Nephron progenitor cell (in vitro differentiated cells): ENCODE measurements at regions not wholly inside any gene's neighbourhood (a gene's known extent, or its start where the extent isn't known, plus 50 kb on each side); places are given as distances from the start of the nearest gene placed in this dataset.

Source experiments
- DNase-seq: peaks from one replicate; pipeline ENCODE4 v3.0.0; 2021
- H3K27ac Mint-ChIP-seq: 2 replicates; pipeline ENCODE4 v1.8.0; 2021; ENCODE audit warnings: mild to moderate bottlenecking, moderate library complexity, mixed read lengths
- H3K27me3 Mint-ChIP-seq: 2 replicates; pipeline ENCODE4 v1.8.0; 2021; ENCODE audit warnings: mild to moderate bottlenecking, low read depth, mixed read lengths; ENCODE audit not compliant: poor library complexity
- H3K36me3 Mint-ChIP-seq: 2 replicates; pipeline ENCODE4 v1.8.0; 2021; ENCODE audit warnings: low read depth, mixed read lengths
- H3K4me1 Mint-ChIP-seq: 2 replicates; pipeline ENCODE4 v1.8.0; 2021; ENCODE audit warnings: mixed read lengths
- H3K4me3 Mint-ChIP-seq: 2 replicates; pipeline ENCODE4 v1.8.0; 2021; ENCODE audit warnings: mild to moderate bottlenecking, moderate library complexity, mixed read lengths
- H3K9me3 Mint-ChIP-seq: 2 replicates; pipeline ENCODE4 v1.8.0; 2021; ENCODE audit warnings: mild to moderate bottlenecking, moderate library complexity, mixed read lengths
- TF ChIP-seq, protein P1 (sequence below): fragments of 200-600 bp; sonication (generic); IDR thresholded peaks from 2 replicates; pipeline ENCODE4 v1.5.0; 2021; ENCODE audit warnings: antibody characterized with exemption

DNA sequence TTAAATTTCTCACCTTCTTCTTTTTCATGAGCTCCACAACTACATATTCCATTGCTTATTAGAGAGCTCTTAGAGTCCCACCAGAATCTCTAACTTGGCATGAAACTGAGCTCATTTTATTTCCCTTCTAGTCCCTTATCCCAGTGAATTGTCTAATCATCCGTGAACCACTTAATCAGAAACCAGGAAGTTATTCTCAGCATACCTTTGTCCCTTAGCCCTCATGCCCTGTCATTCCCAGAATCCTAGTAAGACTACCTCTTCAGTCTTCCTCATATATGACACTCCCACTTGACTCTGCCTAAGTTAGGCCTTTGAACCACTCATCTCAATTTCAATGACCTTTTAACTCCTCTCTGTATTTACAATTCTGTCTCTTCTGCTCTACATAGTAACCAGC lies 93.0 kb upstream of the PAPPA start:
- Mint-ChIP-seq H3K27ac (no peak overlapping the region), H3K9me3 (no peaks in the 10 kb centered on the region), H3K36me3 (no peaks in the 10 kb centered on the region), H3K4me1 (no peaks in the 10 kb centered on the region), H3K27me3 (no peaks in the 10 kb centered on the region), H3K4me3 (no peak overlapping the region)
- no peak for DNase-seq
- TF ChIP-seq, protein P1, sequence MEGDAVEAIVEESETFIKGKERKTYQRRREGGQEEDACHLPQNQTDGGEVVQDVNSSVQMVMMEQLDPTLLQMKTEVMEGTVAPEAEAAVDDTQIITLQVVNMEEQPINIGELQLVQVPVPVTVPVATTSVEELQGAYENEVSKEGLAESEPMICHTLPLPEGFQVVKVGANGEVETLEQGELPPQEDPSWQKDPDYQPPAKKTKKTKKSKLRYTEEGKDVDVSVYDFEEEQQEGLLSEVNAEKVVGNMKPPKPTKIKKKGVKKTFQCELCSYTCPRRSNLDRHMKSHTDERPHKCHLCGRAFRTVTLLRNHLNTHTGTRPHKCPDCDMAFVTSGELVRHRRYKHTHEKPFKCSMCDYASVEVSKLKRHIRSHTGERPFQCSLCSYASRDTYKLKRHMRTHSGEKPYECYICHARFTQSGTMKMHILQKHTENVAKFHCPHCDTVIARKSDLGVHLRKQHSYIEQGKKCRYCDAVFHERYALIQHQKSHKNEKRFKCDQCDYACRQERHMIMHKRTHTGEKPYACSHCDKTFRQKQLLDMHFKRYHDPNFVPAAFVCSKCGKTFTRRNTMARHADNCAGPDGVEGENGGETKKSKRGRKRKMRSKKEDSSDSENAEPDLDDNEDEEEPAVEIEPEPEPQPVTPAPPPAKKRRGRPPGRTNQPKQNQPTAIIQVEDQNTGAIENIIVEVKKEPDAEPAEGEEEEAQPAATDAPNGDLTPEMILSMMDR, result no peak

DNA sequence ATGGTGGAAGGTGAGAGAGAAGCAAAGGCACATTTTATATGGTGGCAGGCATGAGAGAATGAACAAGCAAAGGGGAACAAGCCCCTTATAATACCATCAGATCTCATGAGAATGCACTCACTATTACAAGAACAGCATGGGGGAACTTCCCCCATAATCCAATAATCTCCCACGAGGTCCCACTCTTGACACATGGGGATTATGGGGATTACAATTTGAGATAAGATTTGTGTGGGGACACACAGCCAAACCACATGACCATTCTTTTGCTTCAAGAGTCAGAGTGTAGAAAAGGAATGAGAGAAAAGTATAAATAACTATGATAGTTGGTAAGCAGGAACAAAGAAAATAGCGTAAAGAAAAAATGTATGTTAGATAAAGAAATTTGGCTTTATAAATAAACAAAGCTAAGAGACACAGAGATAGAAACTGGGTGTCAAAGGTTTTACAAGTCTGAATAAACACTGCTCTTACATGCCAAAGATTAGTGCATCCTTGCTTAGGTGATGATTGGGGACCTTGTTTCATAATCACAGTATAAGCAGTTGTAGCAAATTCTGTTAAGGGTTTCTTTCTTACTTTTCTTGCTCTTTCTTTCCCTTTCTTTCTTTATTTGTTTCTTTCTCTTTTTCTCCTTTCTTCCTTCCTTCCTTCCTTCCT lies 91.9 kb upstream of the PAPPA start:
- Mint-ChIP-seq H3K27me3 (no peaks in the 10 kb centered on the region), H3K4me1 (no peaks in the 10 kb centered on the region)

DNA sequence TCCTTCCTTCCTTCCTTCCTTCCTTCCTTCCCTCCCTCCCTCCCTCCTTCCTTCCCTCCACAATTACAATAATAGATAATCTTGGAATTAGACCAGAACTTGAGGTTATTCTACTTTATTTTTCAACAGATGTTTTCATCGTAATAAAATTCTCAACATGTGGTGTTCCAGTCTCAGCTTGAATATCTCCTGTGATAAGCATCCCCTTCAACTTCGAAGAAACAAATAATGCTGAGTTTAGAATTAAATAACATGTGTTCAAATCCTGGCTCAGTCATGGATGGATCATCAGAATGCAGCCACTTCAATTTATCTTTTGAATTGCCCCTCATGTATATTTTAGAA lies 91.4 kb upstream of the PAPPA start:
- H3K4me3 Mint-ChIP-seq, result no peak overlapping the region
- H3K36me3 Mint-ChIP-seq, result no peaks in the 10 kb centered on the region

More for the DNA sequence above, 91.9 kb upstream of the PAPPA start:
- H3K9me3 Mint-ChIP-seq, result no peaks in the 10 kb centered on the region
- TF ChIP-seq, protein P1, result no peak
- DNase-seq, result no peak
- H3K27ac Mint-ChIP-seq, result no peak overlapping the region
- H3K4me3 Mint-ChIP-seq, result no peak overlapping the region
- H3K36me3 Mint-ChIP-seq, result no peaks in the 10 kb centered on the region

DNA sequence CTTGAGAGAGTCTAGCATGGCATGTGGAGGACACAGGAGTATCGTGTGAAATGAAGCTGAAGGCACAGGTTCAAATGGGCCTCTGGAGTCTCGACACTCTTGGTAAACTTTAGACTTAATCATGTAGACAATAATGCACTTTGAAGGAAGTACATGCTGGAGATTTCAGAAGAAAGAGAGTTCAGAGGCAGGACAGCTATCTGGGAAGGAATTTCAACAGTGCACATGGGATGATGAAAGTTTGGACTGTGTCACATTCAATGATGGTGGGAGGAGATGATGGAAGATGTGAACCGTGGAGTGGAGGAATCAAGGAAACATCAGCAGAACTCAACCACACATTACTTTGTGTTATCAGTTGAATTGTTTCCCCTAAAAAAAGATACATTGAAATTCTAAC lies 88.6 kb upstream of the PAPPA start:
- Mint-ChIP-seq H3K27ac (no peak overlapping the region), H3K4me1 (no peaks in the 10 kb centered on the region), H3K36me3 (no peaks in the 10 kb centered on the region), H3K4me3 (no peak overlapping the region), H3K9me3 (no peaks in the 10 kb centered on the region), H3K27me3 (no peaks in the 10 kb centered on the region)
- TF ChIP-seq, protein P1, result no peak
- DNase-seq, result no peak

More for the DNA sequence above, 91.4 kb upstream of the PAPPA start:
- TF ChIP-seq, protein P1, result no peak
- Mint-ChIP-seq H3K27me3 (no peaks in the 10 kb centered on the region), H3K4me1 (no peaks in the 10 kb centered on the region), H3K27ac (no peak overlapping the region), H3K9me3 (no peaks in the 10 kb centered on the region)
- no peak for DNase-seq

DNA sequence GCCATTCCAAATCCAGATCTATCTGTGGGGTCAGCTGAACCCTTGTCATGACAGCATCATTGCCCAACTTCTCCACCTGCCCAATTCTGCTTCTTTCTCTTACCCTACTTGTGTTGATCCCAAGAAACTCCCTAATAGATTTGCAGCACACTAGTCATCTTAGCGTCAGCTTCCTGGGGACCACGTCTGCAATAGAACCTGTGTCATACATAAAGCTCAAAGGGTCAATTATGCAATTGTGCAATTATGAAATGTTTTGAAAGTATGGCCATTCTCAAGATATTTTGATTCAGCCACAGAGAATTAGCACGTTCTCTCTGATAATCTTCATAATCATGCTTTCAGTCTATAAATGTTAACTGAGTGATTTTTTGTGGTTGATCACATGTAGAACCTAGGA lies 87.4 kb upstream of the PAPPA start:
- Mint-ChIP-seq H3K36me3 (no peaks in the 10 kb centered on the region), H3K4me1 (no peaks in the 10 kb centered on the region), H3K9me3 (no peaks in the 10 kb centered on the region)

DNA sequence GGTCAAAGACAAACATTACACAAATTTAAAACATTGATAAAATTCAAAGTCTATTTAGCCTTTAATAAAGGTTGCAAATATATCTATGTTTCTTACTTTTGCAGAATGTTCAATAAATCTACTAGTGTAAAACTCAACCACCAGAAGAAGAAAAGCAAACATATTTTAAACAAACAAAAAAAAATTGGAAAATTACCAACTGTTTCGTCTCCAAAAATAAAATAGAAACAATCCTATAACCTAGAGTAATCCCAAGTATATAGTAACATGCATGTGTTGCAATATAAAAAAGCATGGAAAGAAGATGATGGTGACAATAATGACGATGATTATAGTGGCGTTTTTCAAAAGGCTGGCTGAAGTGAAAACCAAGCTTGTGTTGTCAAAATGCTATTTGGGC lies 86.0 kb upstream of the PAPPA start:
- H3K4me1 Mint-ChIP-seq, result no peaks in the 10 kb centered on the region
- H3K4me3 Mint-ChIP-seq, result no peak overlapping the region
- H3K9me3 Mint-ChIP-seq, result no peaks in the 10 kb centered on the region
- TF ChIP-seq, protein P1, result no peak
- no peaks in the 10 kb centered on the region for H3K27me3 Mint-ChIP-seq
- DNase-seq, result no peak
- no peak overlapping the region for H3K27ac Mint-ChIP-seq
- no peaks in the 10 kb centered on the region for H3K36me3 Mint-ChIP-seq

More for the DNA sequence above, 87.4 kb upstream of the PAPPA start:
- DNase-seq, result no peak
- Mint-ChIP-seq H3K27ac (no peak overlapping the region), H3K27me3 (no peaks in the 10 kb centered on the region), H3K4me3 (no peak overlapping the region)
- TF ChIP-seq, protein P1, result no peak
